GM19238 (cell line): ENCODE measurements at regions not wholly inside any gene's neighbourhood (a gene's known extent, or its start where the extent isn't known, plus 50 kb on each side); places are given as distances from the start of the nearest gene placed in this dataset.
"Not testable (repeated sequence)": the region's sequence is repeated elsewhere in the genome, so short reads cannot be mapped to it uniquely, and the experiment has no call there.

Source experiments
- DNase-seq: peaks from one replicate; pipeline ENCODE4 v3.0.0; 2011; ENCODE audit warnings: low spot score; ENCODE audit not compliant: insufficient read length

- no peak for DNase-seq
Observed at GRCh38 chr4:164192844-164193243, 561.1 kb upstream of the SMIM31 start.

- DNase-seq: no peak
Observed at GRCh38 chr4:164193676-164194075, 560.3 kb upstream of the SMIM31 start.

- DNase-seq: no peak
Observed at GRCh38 chr4:164197556-164197955, 556.4 kb upstream of the SMIM31 start.

- DNase-seq: no peak
Observed at GRCh38 chr4:164203476-164203875, 550.5 kb upstream of the SMIM31 start.

GRCh38 chr4:164204434-164204833 lies 549.5 kb upstream of the SMIM31 start:
- no peak for DNase-seq

GRCh38 chr4:164207460-164207859 lies 546.5 kb upstream of the SMIM31 start:
- DNase-seq: no peak

- DNase-seq: no peak
Observed at GRCh38 chr4:164210377-164210776, 543.6 kb upstream of the SMIM31 start.

- no peak for DNase-seq
Observed at GRCh38 chr4:164212134-164212533, 541.8 kb upstream of the SMIM31 start.

GRCh38 chr4:164212714-164213113 lies 541.2 kb upstream of the SMIM31 start:
- no peak for DNase-seq

GRCh38 chr4:164215113-164215741 lies 538.7 kb upstream of the SMIM31 start:
- no peak for DNase-seq

- DNase-seq: no peak
Observed at GRCh38 chr4:164221631-164222030, 532.3 kb upstream of the SMIM31 start.

- DNase-seq: no peak
Observed at GRCh38 chr4:164224871-164225270, 529.1 kb upstream of the SMIM31 start.

- DNase-seq: no peak
Observed at GRCh38 chr4:164229255-164229654, 524.7 kb upstream of the SMIM31 start.

- DNase-seq: no peak
Observed at GRCh38 chr4:164239433-164239832, 514.5 kb upstream of the SMIM31 start.

GRCh38 chr4:164239976-164240375 lies 514.0 kb upstream of the SMIM31 start:
- DNase-seq: no peak

GRCh38 chr4:164251257-164251656 lies 502.7 kb upstream of the SMIM31 start:
- DNase-seq: no peak

- DNase-seq: no peak
Observed at GRCh38 chr4:164252286-164252685, 501.6 kb upstream of the SMIM31 start.

- no peak for DNase-seq
Observed at GRCh38 chr4:164261831-164262230, 492.1 kb upstream of the SMIM31 start.

GRCh38 chr4:164262508-164262907 lies 491.4 kb upstream of the SMIM31 start:
- not testable (repeated sequence) for DNase-seq

GRCh38 chr4:164277414-164277813 lies 476.5 kb upstream of the SMIM31 start:
- DNase-seq: not testable (repeated sequence)

- DNase-seq: no peak
Observed at GRCh38 chr4:164287173-164287572, 466.8 kb upstream of the SMIM31 start.

- no peak for DNase-seq
Observed at GRCh38 chr4:164288578-164288977, 465.4 kb upstream of the SMIM31 start.

GRCh38 chr4:164293203-164293602 lies 460.7 kb upstream of the SMIM31 start:
- DNase-seq: no peak

GRCh38 chr4:164293743-164294142 lies 460.2 kb upstream of the SMIM31 start:
- DNase-seq: no peak
